ENCODE measurements at regions not wholly inside any gene's neighbourhood (a gene's known extent, or its start where the extent isn't known, plus 50 kb on each side); places are given as distances from the start of the nearest gene placed in this dataset.

GRCh38 chr11:50412832-50413231 lies 380.2 kb downstream of the OR4C45 start:
- TF ChIP-seq POLR2A (IDR thresholded peaks at IDR 0.05) (no peak), CTCF (IDR thresholded peaks at IDR 0.05) (no peak)

All from lower leg skin (tissue), 3 donors.